ENCODE measurements at regions not wholly inside any gene's neighbourhood (a gene's known extent, or its start where the extent isn't known, plus 50 kb on each side); places are given as distances from the start of the nearest gene placed in this dataset.

DNA sequence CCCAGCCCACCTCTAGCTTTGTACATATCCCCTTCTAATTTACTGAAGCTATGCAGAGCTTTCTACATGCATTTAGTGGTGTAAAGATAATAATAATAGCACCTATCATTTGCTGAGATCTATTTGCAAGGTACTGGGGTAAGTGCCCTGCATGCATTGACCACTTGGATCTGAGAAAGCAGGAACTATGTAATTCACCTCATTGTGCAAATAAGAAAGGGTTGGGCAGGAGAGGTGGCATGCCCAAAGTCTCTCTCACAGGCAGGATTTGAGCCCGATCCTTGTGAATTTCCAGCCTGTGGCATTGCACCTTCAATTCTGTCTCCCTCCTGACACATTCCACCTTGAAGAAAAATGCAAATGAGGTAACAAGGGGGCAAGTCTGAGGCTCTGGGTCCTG is 352.3 kb upstream of the EEF2KMT start:
- no peaks in the 10 kb centered on the region for H3K9me3 ChIP-seq (ENCODE audit: low read length)
- ATAC-seq (no peak), DNase-seq (no peak)
- no peak for TF ChIP-seq EZH2 (IDR thresholded peaks at IDR 0.05; ENCODE audit: low read length, unreplicated experiment)
- no peak for TF ChIP-seq EZH2phosphoT487 (IDR thresholded peaks at IDR 0.05; ENCODE audit: borderline replicate concordance, low read length)
- TF ChIP-seq, protein P1, sequence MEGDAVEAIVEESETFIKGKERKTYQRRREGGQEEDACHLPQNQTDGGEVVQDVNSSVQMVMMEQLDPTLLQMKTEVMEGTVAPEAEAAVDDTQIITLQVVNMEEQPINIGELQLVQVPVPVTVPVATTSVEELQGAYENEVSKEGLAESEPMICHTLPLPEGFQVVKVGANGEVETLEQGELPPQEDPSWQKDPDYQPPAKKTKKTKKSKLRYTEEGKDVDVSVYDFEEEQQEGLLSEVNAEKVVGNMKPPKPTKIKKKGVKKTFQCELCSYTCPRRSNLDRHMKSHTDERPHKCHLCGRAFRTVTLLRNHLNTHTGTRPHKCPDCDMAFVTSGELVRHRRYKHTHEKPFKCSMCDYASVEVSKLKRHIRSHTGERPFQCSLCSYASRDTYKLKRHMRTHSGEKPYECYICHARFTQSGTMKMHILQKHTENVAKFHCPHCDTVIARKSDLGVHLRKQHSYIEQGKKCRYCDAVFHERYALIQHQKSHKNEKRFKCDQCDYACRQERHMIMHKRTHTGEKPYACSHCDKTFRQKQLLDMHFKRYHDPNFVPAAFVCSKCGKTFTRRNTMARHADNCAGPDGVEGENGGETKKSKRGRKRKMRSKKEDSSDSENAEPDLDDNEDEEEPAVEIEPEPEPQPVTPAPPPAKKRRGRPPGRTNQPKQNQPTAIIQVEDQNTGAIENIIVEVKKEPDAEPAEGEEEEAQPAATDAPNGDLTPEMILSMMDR (conservative IDR thresholded peaks at IDR 0.05; ENCODE audit: low read depth, low read length), result no peak
- no peak overlapping the region for H3K4me2 ChIP-seq (ENCODE audit: low read length)
- no peaks in the 10 kb centered on the region for H3F3A ChIP-seq (ENCODE audit: low read length, unreplicated experiment)
- H4K20me1 ChIP-seq (ENCODE audit: low read length), result no peaks in the 10 kb centered on the region
- no peaks in the 10 kb centered on the region for H3K79me2 ChIP-seq (ENCODE audit: low read length)
- ChIA-PET CTCF (no interaction called here), POLR2A (ENCODE audit: unreplicated experiment) (no interaction called here)
- H3K9ac ChIP-seq (ENCODE audit: low read length), result no peak overlapping the region
- intact Hi-C loops (cut with micrococcal nuclease), result no loop called here
- H3K4me3 ChIP-seq (ENCODE audit: low read length), result no peak overlapping the region
- H3K4me1 ChIP-seq (ENCODE audit: insufficient read depth, low read length), result no peaks in the 10 kb centered on the region
- no peaks in the 10 kb centered on the region for H3K27me3 ChIP-seq (ENCODE audit: low read length)
- no peaks in the 10 kb centered on the region for H3K36me3 ChIP-seq (ENCODE audit: low read depth, low read length)
- no peak overlapping the region for H3K27ac ChIP-seq (ENCODE audit: low read length)
- no peaks in the 10 kb centered on the region for H3K9me2 ChIP-seq (replicated peaks; ENCODE audit: low read length)
- no TSS peak for BruUV-seq (replicated peaks)
- H2AFZ ChIP-seq (ENCODE audit: low read length), result no peak overlapping the region

DNA sequence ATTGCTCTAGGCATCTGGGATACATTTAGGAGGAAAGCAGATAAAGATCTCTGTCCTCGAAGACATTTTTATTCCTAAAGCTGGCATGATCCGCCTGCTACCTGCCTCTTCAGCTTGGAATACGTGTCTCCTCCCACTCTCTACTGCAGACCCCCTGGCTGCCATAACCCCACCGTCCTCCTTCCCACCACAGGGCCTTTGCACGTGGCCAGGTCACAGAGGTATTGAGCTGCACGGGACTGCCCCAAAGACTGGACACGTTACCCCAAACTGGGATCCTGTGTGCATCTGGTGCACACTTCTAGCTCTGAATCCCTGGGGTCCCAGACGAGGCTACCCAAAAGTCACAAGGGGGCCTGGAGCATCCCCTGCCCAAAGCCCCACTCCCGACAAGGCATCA is 351.2 kb upstream of the EEF2KMT start:
- H3K27me3 ChIP-seq (ENCODE audit: low read length), result no peaks in the 10 kb centered on the region
- intact Hi-C loops (cut with micrococcal nuclease), result no loop called here
- ChIA-PET POLR2A (ENCODE audit: unreplicated experiment) (no interaction called here), CTCF (no interaction called here)
- no peak overlapping the region for H3K27ac ChIP-seq (ENCODE audit: low read length)
- no peaks in the 10 kb centered on the region for H3F3A ChIP-seq (ENCODE audit: low read length, unreplicated experiment)
- BruUV-seq (replicated peaks), result no TSS peak
- no peaks in the 10 kb centered on the region for H4K20me1 ChIP-seq (ENCODE audit: low read length)
- no peak for ATAC-seq
- H3K4me2 ChIP-seq (ENCODE audit: low read length), result no peak overlapping the region
- no peaks in the 10 kb centered on the region for H3K36me3 ChIP-seq (ENCODE audit: low read depth, low read length)
- no peaks in the 10 kb centered on the region for H3K9me3 ChIP-seq (ENCODE audit: low read length)
- no peak for DNase-seq
- H3K4me1 ChIP-seq (ENCODE audit: insufficient read depth, low read length), result no peaks in the 10 kb centered on the region
- no peak overlapping the region for H3K4me3 ChIP-seq (ENCODE audit: low read length)
- H3K9me2 ChIP-seq (replicated peaks; ENCODE audit: low read length), result no peaks in the 10 kb centered on the region
- TF ChIP-seq EZH2phosphoT487 (IDR thresholded peaks at IDR 0.05; ENCODE audit: borderline replicate concordance, low read length) (no peak), EZH2 (IDR thresholded peaks at IDR 0.05; ENCODE audit: low read length, unreplicated experiment) (no peak)
- TF ChIP-seq, protein P1 (conservative IDR thresholded peaks at IDR 0.05; ENCODE audit: low read depth, low read length), result no peak
- no peak overlapping the region for H3K9ac ChIP-seq (ENCODE audit: low read length)
- no peak overlapping the region for H2AFZ ChIP-seq (ENCODE audit: low read length)
- H3K79me2 ChIP-seq (ENCODE audit: low read length), result no peaks in the 10 kb centered on the region

DNA sequence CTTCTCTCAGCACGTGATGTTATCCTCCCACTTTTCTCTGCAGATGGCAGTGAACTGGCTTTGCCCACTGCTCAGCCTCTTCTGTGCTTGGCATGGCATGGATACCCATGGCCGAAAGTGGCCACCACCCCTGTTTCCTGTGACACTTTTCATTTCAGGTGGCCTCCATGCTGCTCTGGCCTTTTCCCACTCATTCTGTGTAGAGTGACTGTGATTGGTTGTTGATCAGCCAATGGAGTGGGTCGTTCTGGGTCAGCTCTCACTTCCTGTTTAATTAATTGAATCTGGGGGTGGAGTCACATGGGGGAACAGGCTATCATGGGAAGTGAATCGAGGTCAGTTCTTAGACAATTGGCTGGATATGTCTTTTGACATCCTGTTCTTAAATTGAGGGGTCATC is 350.1 kb upstream of the EEF2KMT start:
- ATAC-seq (no peak), DNase-seq (no peak)
- intact Hi-C loops (cut with micrococcal nuclease), result no loop called here
- Histone ChIP-seq H3K4me2 (ENCODE audit: low read length) (no peak overlapping the region), H2AFZ (ENCODE audit: low read length) (no peak overlapping the region), H3K4me1 (ENCODE audit: insufficient read depth, low read length) (no peaks in the 10 kb centered on the region), H3K79me2 (ENCODE audit: low read length) (no peaks in the 10 kb centered on the region), H3F3A (ENCODE audit: low read length, unreplicated experiment) (no peaks in the 10 kb centered on the region), H3K9me2 (replicated peaks; ENCODE audit: low read length) (no peaks in the 10 kb centered on the region), H3K9me3 (ENCODE audit: low read length) (no peaks in the 10 kb centered on the region), H4K20me1 (ENCODE audit: low read length) (no peaks in the 10 kb centered on the region), H3K4me3 (ENCODE audit: low read length) (no peak overlapping the region), H3K9ac (ENCODE audit: low read length) (no peak overlapping the region), H3K27ac (ENCODE audit: low read length) (no peak overlapping the region), H3K27me3 (ENCODE audit: low read length) (no peaks in the 10 kb centered on the region), H3K36me3 (ENCODE audit: low read depth, low read length) (no peaks in the 10 kb centered on the region)
- TF ChIP-seq EZH2phosphoT487 (IDR thresholded peaks at IDR 0.05; ENCODE audit: borderline replicate concordance, low read length) (no peak), EZH2 (IDR thresholded peaks at IDR 0.05; ENCODE audit: low read length, unreplicated experiment) (no peak)
- TF ChIP-seq, protein P1 (conservative IDR thresholded peaks at IDR 0.05; ENCODE audit: low read depth, low read length), result no peak
- POLR2A ChIA-PET (ENCODE audit: unreplicated experiment), result no interaction called here
- CTCF ChIA-PET, result no interaction called here
- no TSS peak for BruUV-seq (replicated peaks)
